COLO668 (cell line): ENCODE measurements at regions not wholly inside any gene's neighbourhood (a gene's known extent, or its start where the extent isn't known, plus 50 kb on each side); places are given as distances from the start of the nearest gene placed in this dataset.

Experiments
- DNase-seq: peaks from one replicate; lab custom pipeline; 2025; ENCODE audit not compliant: unreplicated experiment; lab: John Stamatoyannopoulos, UW

GRCh38 chr18:60656553-60656952 is 284.0 kb upstream of the MC4R start:
- DNase-seq, result no peak

GRCh38 chr18:60662491-60662890 is 289.9 kb upstream of the MC4R start:
- no peak for DNase-seq

GRCh38 chr18:60663060-60663989 is 290.8 kb upstream of the MC4R start:
- no peak for DNase-seq

- DNase-seq, result no peak
Observed at GRCh38 chr18:60664736-60665135, 292.2 kb upstream of the MC4R start.

- no peak for DNase-seq
Observed at GRCh38 chr18:60667016-60667415, 294.4 kb upstream of the MC4R start.

- DNase-seq, result no peak
Observed at GRCh38 chr18:60668583-60668982, 296.0 kb upstream of the MC4R start.

- DNase-seq, result no peak
Observed at GRCh38 chr18:60669938-60670337, 297.4 kb upstream of the MC4R start.

GRCh38 chr18:60671021-60671420 is 298.4 kb upstream of the MC4R start:
- no peak for DNase-seq

GRCh38 chr18:60675126-60675525 is 302.6 kb upstream of the MC4R start:
- no peak for DNase-seq

- DNase-seq, result no peak
Observed at GRCh38 chr18:60675801-60676200, 303.2 kb upstream of the MC4R start.

GRCh38 chr18:60676815-60677214 is 304.2 kb upstream of the MC4R start:
- no peak for DNase-seq

- DNase-seq, result no peak
Observed at GRCh38 chr18:60684843-60685513, 312.4 kb upstream of the MC4R start.

GRCh38 chr18:60686142-60686541 is 313.6 kb upstream of the MC4R start:
- no peak for DNase-seq

GRCh38 chr18:60691061-60691460 is 318.5 kb upstream of the MC4R start:
- no peak for DNase-seq

- DNase-seq, result no peak
Observed at GRCh38 chr18:60693426-60693825, 320.9 kb upstream of the MC4R start.

GRCh38 chr18:60698901-60699300 is 326.3 kb upstream of the MC4R start:
- no peak for DNase-seq

- DNase-seq, result no peak
Observed at GRCh38 chr18:60722742-60723141, 350.2 kb upstream of the MC4R start.

- DNase-seq, result no peak
Observed at GRCh38 chr18:60732143-60732542, 359.6 kb upstream of the MC4R start.

GRCh38 chr18:60739212-60739611 is 366.6 kb upstream of the MC4R start:
- DNase-seq, result no peak

GRCh38 chr18:60740313-60740712 is 367.7 kb upstream of the MC4R start:
- no peak for DNase-seq

GRCh38 chr18:60746491-60746890 is 373.9 kb upstream of the MC4R start:
- DNase-seq, result no peak

GRCh38 chr18:60746919-60747318 is 374.3 kb upstream of the MC4R start:
- no peak for DNase-seq
